HL-60 (cell line): ENCODE measurements at regions not wholly inside any gene's neighbourhood (a gene's known extent, or its start where the extent isn't known, plus 50 kb on each side); places are given as distances from the start of the nearest gene placed in this dataset.

Experiments
- GABPA ChIP-seq: IDR thresholded peaks from 2 replicates; pipeline ENCODE4 v1.6.1; 2012; ENCODE audit warnings: low read depth
- TF ChIP-seq, protein P1 (sequence below): IDR thresholded peaks from one replicate; pipeline ENCODE4 v1.5.1; 2011; ENCODE audit warnings: low read length, control low read depth, inconsistent platforms; ENCODE audit not compliant: insufficient read depth

DNA sequence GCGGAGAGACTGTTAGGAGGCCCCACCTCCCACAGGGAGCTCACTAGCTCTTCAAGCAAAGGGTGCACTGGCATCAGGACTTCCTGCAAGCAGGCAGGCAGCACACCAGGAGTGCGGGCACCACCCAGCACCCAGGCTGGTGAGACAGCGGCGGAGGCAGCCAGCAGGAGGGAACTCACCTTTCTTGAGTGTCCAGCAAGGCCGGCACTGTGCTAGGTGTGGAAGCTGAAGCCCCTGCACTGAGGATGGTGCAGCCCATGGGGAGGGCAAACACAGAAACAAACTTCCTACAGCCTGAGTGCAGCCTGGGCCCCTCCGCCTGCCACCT, 100.7 kb upstream of the ID2 start:
- TF ChIP-seq, protein P1, sequence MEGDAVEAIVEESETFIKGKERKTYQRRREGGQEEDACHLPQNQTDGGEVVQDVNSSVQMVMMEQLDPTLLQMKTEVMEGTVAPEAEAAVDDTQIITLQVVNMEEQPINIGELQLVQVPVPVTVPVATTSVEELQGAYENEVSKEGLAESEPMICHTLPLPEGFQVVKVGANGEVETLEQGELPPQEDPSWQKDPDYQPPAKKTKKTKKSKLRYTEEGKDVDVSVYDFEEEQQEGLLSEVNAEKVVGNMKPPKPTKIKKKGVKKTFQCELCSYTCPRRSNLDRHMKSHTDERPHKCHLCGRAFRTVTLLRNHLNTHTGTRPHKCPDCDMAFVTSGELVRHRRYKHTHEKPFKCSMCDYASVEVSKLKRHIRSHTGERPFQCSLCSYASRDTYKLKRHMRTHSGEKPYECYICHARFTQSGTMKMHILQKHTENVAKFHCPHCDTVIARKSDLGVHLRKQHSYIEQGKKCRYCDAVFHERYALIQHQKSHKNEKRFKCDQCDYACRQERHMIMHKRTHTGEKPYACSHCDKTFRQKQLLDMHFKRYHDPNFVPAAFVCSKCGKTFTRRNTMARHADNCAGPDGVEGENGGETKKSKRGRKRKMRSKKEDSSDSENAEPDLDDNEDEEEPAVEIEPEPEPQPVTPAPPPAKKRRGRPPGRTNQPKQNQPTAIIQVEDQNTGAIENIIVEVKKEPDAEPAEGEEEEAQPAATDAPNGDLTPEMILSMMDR, result no peak
- TF ChIP-seq GABPA, result no peak
